Colonic mucosa (tissue), 4 donors: ENCODE measurements at regions not wholly inside any gene's neighbourhood (a gene's known extent, or its start where the extent isn't known, plus 50 kb on each side); places are given as distances from the start of the nearest gene placed in this dataset.
"Not testable (repeated sequence)": the region's sequence is repeated elsewhere in the genome, so short reads cannot be mapped to it uniquely, and the experiment has no call there.

Source experiments
- DNase-seq: peaks from one replicate; pipeline ENCODE4 v3.0.0-alpha.2; 2020
- H3K27ac ChIP-seq: fragments of 200-600 bp; one replicate; pipeline ENCODE4 v1.8.0; 2021
- H3K27me3 ChIP-seq: fragments of 200-600 bp; one replicate; pipeline ENCODE4 v1.8.0; 2021
- H3K36me3 ChIP-seq: fragments of 200-600 bp; one replicate; pipeline ENCODE4 v1.8.0; 2021
- H3K4me1 ChIP-seq: fragments of 200-600 bp; one replicate; pipeline ENCODE4 v1.8.0; 2021; ENCODE audit warnings: mild to moderate bottlenecking
- H3K4me3 ChIP-seq: fragments of 200-600 bp; one replicate; pipeline ENCODE4 v1.8.0; 2021
- H3K9ac ChIP-seq, 2 donors: one replicate each; pipeline ENCODE4 v1.7.0; 2013; ENCODE audit warnings: control low read depth in 2 of 2, low read depth in 2 of 2, low read length in 2 of 2
- H3K9me3 ChIP-seq: fragments of 200-600 bp; one replicate; pipeline ENCODE4 v1.8.0; 2021
- intact Hi-C: fragments of 100-400 bp; cut with DNase I; formaldehyde crosslinking; loops from one replicate; pipeline ENCODE4 v1.14.1; 2022
- TF ChIP-seq, protein P1 (sequence below): fragments of 200-600 bp; IDR thresholded peaks from one replicate; pipeline ENCODE4 v1.8.0; 2022; ENCODE audit warnings: antibody characterized with exemption, mild to moderate bottlenecking
- donor health status: healthy.
- donor health status: DM: no; HTN: no; CAD: no.
- donor health status: DM: no; HTN: no; CAD: no.

DNA sequence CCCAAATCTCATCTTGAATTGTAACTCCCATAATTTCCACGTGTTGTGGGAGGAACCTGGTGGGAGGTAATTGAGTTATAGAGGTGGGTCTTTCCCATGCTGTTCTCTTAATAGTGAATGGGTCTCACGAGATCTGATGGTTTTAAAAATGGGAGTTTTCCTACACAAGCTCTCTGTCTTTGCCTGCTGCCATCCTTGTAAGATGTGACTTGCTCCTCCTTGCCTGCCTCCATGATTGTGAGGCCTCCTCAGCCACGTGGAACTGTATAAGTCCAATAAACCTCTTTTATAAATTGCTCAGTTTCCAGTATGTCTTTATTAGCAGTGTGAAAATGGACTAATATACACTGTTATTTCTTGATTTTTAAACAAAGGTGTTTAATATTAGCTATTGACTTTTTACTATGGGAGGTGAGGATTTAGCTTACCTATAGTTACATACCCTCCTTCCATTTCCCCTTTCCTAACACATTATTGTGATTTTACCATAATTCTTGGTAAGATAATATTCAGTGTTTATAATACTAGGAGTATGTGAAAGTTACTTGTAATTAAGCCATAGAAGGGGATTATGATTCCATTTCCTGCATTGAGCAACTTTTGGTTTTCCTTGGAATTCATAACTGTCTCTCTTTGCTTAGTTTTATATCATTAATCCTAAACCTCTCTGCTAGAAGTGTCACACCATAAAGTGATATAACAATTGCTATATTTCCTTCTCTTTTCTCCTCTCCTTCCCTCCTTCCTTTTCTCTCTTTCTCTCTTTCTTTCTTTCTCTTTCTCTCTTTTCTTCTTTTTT is 151.0 kb upstream of the KRAS start:
- no peak for DNase-seq
- H3K4me1 ChIP-seq, result no peaks in the 10 kb centered on the region
- H3K36me3 ChIP-seq, result no peaks in the 10 kb centered on the region
- H3K9ac ChIP-seq, result no peak overlapping the region
- no peaks in the 10 kb centered on the region for H3K9me3 ChIP-seq
- H3K4me3 ChIP-seq, result no peak overlapping the region
- intact Hi-C loops, result no loop called here
- H3K27ac ChIP-seq, result no peak overlapping the region
- TF ChIP-seq, protein P1, sequence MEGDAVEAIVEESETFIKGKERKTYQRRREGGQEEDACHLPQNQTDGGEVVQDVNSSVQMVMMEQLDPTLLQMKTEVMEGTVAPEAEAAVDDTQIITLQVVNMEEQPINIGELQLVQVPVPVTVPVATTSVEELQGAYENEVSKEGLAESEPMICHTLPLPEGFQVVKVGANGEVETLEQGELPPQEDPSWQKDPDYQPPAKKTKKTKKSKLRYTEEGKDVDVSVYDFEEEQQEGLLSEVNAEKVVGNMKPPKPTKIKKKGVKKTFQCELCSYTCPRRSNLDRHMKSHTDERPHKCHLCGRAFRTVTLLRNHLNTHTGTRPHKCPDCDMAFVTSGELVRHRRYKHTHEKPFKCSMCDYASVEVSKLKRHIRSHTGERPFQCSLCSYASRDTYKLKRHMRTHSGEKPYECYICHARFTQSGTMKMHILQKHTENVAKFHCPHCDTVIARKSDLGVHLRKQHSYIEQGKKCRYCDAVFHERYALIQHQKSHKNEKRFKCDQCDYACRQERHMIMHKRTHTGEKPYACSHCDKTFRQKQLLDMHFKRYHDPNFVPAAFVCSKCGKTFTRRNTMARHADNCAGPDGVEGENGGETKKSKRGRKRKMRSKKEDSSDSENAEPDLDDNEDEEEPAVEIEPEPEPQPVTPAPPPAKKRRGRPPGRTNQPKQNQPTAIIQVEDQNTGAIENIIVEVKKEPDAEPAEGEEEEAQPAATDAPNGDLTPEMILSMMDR, result no peak
- H3K27me3 ChIP-seq, result no peaks in the 10 kb centered on the region

DNA sequence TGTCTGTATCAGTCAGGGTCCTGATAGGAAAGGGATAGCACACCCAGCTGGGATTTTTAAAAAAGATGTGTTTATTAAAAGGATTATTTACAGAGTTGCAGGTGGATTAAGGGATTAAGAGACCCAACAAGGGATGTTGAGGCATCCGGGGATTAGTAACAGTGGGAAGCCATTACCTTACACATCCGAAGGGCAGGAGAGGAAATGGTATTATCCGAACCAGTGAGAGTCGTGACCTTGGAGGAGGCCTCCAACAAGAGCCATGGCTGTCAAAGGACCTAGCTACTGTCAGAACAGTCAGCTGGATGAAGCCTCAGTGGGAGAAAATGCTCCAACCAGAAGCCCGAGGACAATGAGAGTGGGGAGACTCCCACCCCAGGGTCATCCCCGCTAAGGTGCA is 146.3 kb upstream of the KRAS start:
- H3K36me3 ChIP-seq, result no peaks in the 10 kb centered on the region
- no peak overlapping the region for H3K9ac ChIP-seq
- no peaks in the 10 kb centered on the region for H3K9me3 ChIP-seq
- intact Hi-C loops, result no loop called here
- no peak for DNase-seq
- H3K4me1 ChIP-seq, result no peaks in the 10 kb centered on the region
- H3K27me3 ChIP-seq, result no peaks in the 10 kb centered on the region
- H3K27ac ChIP-seq, result no peak overlapping the region
- TF ChIP-seq, protein P1, result no peak
- no peak overlapping the region for H3K4me3 ChIP-seq

GRCh38 chr12:25395227-25395626 is 144.5 kb upstream of the KRAS start:
- no peak for DNase-seq
- no peak overlapping the region for H3K27ac ChIP-seq
- no peak overlapping the region for H3K4me3 ChIP-seq
- no peaks in the 10 kb centered on the region for H3K36me3 ChIP-seq
- no peaks in the 10 kb centered on the region for H3K9me3 ChIP-seq
- no peak overlapping the region for H3K9ac ChIP-seq
- intact Hi-C loops, result no loop called here
- TF ChIP-seq, protein P1, result no peak
- H3K27me3 ChIP-seq, result no peaks in the 10 kb centered on the region
- H3K4me1 ChIP-seq, result no peaks in the 10 kb centered on the region

DNA sequence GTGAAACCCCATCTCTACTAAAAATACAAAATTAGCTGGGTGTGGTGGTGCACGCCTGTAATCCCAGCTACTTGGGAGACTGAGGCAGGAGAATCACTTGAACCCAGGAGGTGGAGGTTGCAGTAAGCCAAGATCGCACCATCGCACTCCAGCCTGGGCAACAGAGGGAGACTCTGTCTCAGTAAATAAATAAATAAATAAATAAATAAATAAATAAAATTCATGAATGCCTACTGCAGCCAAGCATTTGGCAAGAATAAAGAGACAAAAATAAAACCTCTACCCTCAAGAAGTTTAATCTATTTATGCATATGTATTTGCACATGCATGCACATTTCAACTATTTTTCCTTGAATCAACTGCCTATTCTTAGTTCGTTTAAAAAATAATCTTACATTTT is 144.0 kb upstream of the KRAS start:
- H3K27ac ChIP-seq, intact Hi-C loops, H3K9me3 ChIP-seq, DNase-seq, H3K9ac ChIP-seq, H3K36me3 ChIP-seq, H3K4me3 ChIP-seq, H3K4me1 ChIP-seq, H3K27me3 ChIP-seq: not testable (repeated sequence)

GRCh38 chr12:25394025-25394424 is 143.3 kb upstream of the KRAS start:
- Histone ChIP-seq H3K4me1 (no peaks in the 10 kb centered on the region), H3K9me3 (no peaks in the 10 kb centered on the region)
- intact Hi-C loops, result no loop called here

DNA sequence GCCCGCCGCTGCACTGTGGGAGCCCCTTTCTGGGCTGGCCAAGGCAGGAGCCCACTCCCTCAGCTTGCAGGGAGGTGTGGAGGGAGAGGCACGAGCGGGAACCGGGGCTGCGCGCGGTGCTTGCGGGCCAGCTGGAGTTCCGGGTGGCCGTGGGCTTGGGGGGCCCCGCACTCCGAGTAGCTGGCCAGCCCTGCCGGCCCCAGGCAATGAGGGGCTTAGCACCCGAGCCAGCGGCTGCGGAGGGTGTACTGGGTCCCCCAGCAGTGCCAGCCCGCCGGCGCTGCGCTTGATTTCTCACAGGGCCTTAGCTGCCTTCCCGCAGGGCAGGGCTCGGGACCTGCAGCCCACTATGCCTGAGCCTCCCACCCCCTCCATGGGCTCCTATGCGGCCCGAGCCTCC is 140.6 kb upstream of the KRAS start:
- DNase-seq, H3K9me3 ChIP-seq, H3K36me3 ChIP-seq, H3K4me1 ChIP-seq, H3K4me3 ChIP-seq, H3K9ac ChIP-seq, H3K27ac ChIP-seq, intact Hi-C loops, H3K27me3 ChIP-seq: not testable (repeated sequence)

More at GRCh38 chr12:25394025-25394424, 143.3 kb upstream of the KRAS start:
- no peak overlapping the region for H3K4me3 ChIP-seq
- TF ChIP-seq, protein P1, result no peak
- DNase-seq, result no peak
- no peak overlapping the region for H3K27ac ChIP-seq
- no peaks in the 10 kb centered on the region for H3K27me3 ChIP-seq
- no peak overlapping the region for H3K9ac ChIP-seq
- no peaks in the 10 kb centered on the region for H3K36me3 ChIP-seq
